ENCODE measurements at regions not wholly inside any gene's neighbourhood (a gene's known extent, or its start where the extent isn't known, plus 50 kb on each side); places are given as distances from the start of the nearest gene placed in this dataset.

- Histone ChIP-seq H3K27me3 (peaks cover 0 to 5% of the 10 kb centered on the region in 2 donors), H3K4me3 (no peak overlapping the region), H3K36me3 (no peaks in the 10 kb centered on the region), H3K9me3 (peaks cover 0 to 7% of the 10 kb centered on the region in 2 donors), H3K4me1 (no peaks in the 10 kb centered on the region), H3K27ac (no peak overlapping the region)
- DNase-seq (ENCODE audit: low spot score in 2 of 2) = no peak
- TF ChIP-seq CTCF (IDR thresholded peaks at IDR 0.05) (no peak), POLR2AphosphoS5 (IDR thresholded peaks at IDR 0.05) (no peak), POLR2A (IDR thresholded peaks at IDR 0.05) (no peak)
- intact Hi-C loops (cut with DNase I; ENCODE audit: low total_unique reads) = no loop called here
Measured at GRCh38 chr10:130905921-130906320, 405.6 kb downstream of the TCERG1L start.

GRCh38 chr10:130910848-130911247 is 400.7 kb downstream of the TCERG1L start:
- TF ChIP-seq POLR2AphosphoS5 (IDR thresholded peaks at IDR 0.05) = no peak
- TF ChIP-seq POLR2A (IDR thresholded peaks at IDR 0.05) = no peak
- no peak for TF ChIP-seq CTCF (IDR thresholded peaks at IDR 0.05)
- no peaks in the 10 kb centered on the region for H3K4me1 ChIP-seq
- H3K27ac ChIP-seq = no peak overlapping the region
- intact Hi-C loops (cut with DNase I; ENCODE audit: low total_unique reads) = no loop called here
- H3K9me3 ChIP-seq = peaks cover 0 to 20% of the 10 kb centered on the region in 2 donors
- H3K27me3 ChIP-seq = peaks cover 0 to 12% of the 10 kb centered on the region in 2 donors
- H3K4me3 ChIP-seq = no peak overlapping the region
- H3K36me3 ChIP-seq = no peaks in the 10 kb centered on the region
- no peak for DNase-seq (ENCODE audit: low spot score in 2 of 2)

- no peak overlapping the region for H3K4me3 ChIP-seq
- no peak for TF ChIP-seq POLR2AphosphoS5 (IDR thresholded peaks at IDR 0.05)
- TF ChIP-seq POLR2A (IDR thresholded peaks at IDR 0.05) = no peak
- no peak for TF ChIP-seq CTCF (IDR thresholded peaks at IDR 0.05)
- H3K27ac ChIP-seq = no peak overlapping the region
- H3K4me1 ChIP-seq = no peaks in the 10 kb centered on the region
- H3K9me3 ChIP-seq = peaks cover 0 to 29% of the 10 kb centered on the region in 2 donors
- no peaks in the 10 kb centered on the region for H3K36me3 ChIP-seq
- intact Hi-C loops (cut with DNase I; ENCODE audit: low total_unique reads) = no loop called here
- H3K27me3 ChIP-seq = peaks cover 0 to 16% of the 10 kb centered on the region in 2 donors
- no peak for DNase-seq (ENCODE audit: low spot score in 2 of 2)
Measured at GRCh38 chr10:130913844-130914243, 397.7 kb downstream of the TCERG1L start.

- Histone ChIP-seq H3K27me3 (peaks cover 0 to 16% of the 10 kb centered on the region in 2 donors), H3K4me1 (no peaks in the 10 kb centered on the region), H3K36me3 (no peaks in the 10 kb centered on the region), H3K27ac (no peak overlapping the region), H3K9me3 (peaks cover 0 to 29% of the 10 kb centered on the region in 2 donors), H3K4me3 (no peak overlapping the region)
- no peak for DNase-seq (ENCODE audit: low spot score in 2 of 2)
- intact Hi-C loops (cut with DNase I; ENCODE audit: low total_unique reads) = no loop called here
- no peak for TF ChIP-seq POLR2AphosphoS5 (IDR thresholded peaks at IDR 0.05)
- TF ChIP-seq CTCF (IDR thresholded peaks at IDR 0.05) = no peak
- no peak for TF ChIP-seq POLR2A (IDR thresholded peaks at IDR 0.05)
Measured at GRCh38 chr10:130914367-130914766, 397.2 kb downstream of the TCERG1L start.

GRCh38 chr10:130915065-130915464 is 396.5 kb downstream of the TCERG1L start:
- no peak for TF ChIP-seq POLR2AphosphoS5 (IDR thresholded peaks at IDR 0.05)
- no peak for TF ChIP-seq POLR2A (IDR thresholded peaks at IDR 0.05)
- TF ChIP-seq CTCF (IDR thresholded peaks at IDR 0.05) = no peak
- DNase-seq (ENCODE audit: low spot score in 2 of 2) = no peak
- Histone ChIP-seq H3K4me1 (no peaks in the 10 kb centered on the region), H3K27me3 (peaks cover 0 to 16% of the 10 kb centered on the region in 2 donors), H3K4me3 (no peak overlapping the region), H3K36me3 (no peaks in the 10 kb centered on the region), H3K9me3 (peaks cover 0 to 29% of the 10 kb centered on the region in 2 donors), H3K27ac (no peak overlapping the region)
- intact Hi-C loops (cut with DNase I; ENCODE audit: low total_unique reads) = no loop called here
